HG02798 (cell line): ENCODE measurements at regions not wholly inside any gene's neighbourhood (a gene's known extent, or its start where the extent isn't known, plus 50 kb on each side); places are given as distances from the start of the nearest gene placed in this dataset.
"Not testable (repeated sequence)": the region's sequence is repeated elsewhere in the genome, so short reads cannot be mapped to it uniquely, and the experiment has no call there.

Source experiments
- ATAC-seq: cut with Tn5 transposase; IDR thresholded peaks from one replicate; pipeline ENCODE4 v1.9.1; 2021; ENCODE audit warnings: mild to moderate bottlenecking; ENCODE audit not compliant: unreplicated experiment, poor library complexity

- no peak for ATAC-seq
These were observed 448.6 kb upstream of the TECRL start for GRCh38 chr4:64857815-64858214.

- ATAC-seq, result no peak
These were observed 447.9 kb upstream of the TECRL start for GRCh38 chr4:64857198-64857597.

DNA sequence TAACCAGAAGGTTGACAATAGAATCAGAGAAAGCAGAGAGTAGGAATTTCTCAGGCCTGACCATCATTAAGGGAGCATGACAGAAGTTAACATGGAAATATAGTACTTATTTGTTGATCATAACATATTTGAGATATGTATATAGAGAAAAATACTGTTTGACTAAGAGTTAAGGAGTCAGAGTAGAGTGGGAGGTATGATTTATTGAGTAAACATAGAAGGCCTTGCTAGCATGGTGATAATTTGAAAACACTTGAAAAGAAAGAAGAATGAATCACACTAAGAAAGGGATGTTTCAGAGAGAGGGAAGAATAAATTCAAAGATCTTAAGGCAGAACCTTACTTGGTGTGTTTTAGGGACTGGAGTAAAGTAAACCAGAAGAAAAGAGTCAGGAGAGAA, 437.2 kb upstream of the TECRL start:
- ATAC-seq, result no peak

- ATAC-seq, result no peak
These were observed 420.5 kb upstream of the TECRL start for GRCh38 chr4:64829749-64830148.

- no peak for ATAC-seq
These were observed 415.3 kb upstream of the TECRL start for GRCh38 chr4:64824591-64824990.

GRCh38 chr4:64822405-64822804, 413.2 kb upstream of the TECRL start:
- ATAC-seq, result no peak

- no peak for ATAC-seq
These were observed 412.1 kb upstream of the TECRL start for GRCh38 chr4:64821219-64821976.

DNA sequence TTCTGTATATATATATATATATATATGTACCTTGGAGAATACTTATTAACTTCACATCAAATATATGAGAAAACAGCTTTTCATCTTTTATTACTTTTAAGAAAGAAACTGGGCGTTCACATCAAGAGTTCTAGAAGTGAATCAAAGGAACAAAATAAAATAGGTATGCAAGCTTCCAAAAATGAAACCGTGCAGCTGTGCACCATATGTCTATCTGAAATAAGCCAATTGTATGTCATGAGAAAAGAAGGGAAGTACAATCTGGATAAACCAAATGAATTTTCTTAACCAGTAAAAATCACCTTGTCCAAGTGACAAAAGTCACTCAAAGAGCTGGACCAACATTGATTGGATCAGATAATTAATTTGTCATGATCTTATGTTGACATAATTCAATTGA, 405.4 kb upstream of the TECRL start:
- no peak for ATAC-seq

DNA sequence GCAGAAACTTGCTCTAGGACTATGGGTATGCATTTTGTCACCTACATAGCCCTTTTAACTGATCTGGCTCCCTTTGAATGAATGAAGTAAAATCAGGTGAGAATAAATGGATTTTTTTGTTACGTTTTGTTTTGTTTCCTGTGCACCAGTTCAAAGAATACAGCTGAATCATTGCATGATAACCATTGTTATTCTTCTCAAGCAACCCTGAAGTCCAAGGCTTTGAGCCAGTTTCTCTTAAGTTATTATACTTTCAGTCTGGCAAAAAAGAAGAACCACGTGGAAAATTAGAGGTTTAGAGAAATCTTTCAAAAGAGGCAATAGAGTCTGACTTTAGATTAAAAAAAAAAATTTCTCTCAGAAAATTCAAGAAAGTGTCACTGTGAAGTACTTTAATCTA, 398.6 kb upstream of the TECRL start:
- no peak for ATAC-seq

DNA sequence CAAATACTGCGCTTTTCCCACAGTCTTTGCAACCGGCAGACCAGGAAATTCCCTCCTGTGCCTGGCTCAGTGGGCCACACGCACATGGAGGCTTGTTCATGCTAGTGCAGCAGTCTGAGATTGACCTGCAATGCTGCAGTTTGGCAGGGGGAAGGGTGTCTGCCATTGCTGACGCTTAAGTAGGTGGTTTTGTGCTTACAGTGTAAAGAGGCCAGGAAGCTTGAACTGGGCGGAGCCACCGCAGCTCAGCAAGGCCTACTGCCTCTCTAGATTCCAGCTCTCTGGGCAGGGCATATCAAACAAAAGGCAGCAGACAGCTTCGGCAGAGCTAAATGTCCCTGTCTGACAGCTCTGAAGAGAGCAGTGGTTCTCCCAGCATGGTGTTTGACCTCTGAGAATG, 390.5 kb upstream of the TECRL start:
- no peak for ATAC-seq

GRCh38 chr4:64798828-64799227, 389.6 kb upstream of the TECRL start:
- not testable (repeated sequence) for ATAC-seq

GRCh38 chr4:64796581-64796980, 387.3 kb upstream of the TECRL start:
- ATAC-seq, result no peak

- ATAC-seq, result no peak
These were observed 374.9 kb upstream of the TECRL start for GRCh38 chr4:64784125-64784524.

DNA sequence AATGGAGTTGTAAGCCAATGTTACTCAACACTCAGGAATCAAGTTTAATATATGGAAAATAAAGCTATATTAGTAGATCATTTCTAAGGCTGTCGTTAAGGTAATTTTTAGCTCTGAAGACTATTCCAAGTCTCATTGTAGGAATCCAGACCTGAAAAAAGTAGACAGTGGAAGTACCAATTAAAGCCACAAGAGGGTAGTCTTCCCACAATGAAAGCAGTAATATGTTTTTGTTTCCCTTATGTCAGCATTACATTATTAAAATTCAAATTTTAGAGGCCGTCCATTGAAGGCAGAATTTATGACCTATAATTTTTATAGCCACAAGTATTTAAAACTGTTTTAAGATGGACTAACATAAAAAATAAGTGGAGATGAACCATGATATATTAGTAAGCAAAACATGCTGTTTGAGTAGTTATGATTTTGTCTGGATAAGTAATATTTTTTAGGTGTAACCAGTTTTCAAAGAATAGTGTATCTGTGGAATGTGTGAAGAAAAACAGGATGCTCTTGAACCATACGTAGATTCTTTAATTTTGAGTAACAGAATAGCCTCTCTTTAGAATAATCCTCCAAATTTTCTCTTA, 372.6 kb upstream of the TECRL start:
- ATAC-seq, result peak; percentile 64

GRCh38 chr4:64780664-64781063, 371.4 kb upstream of the TECRL start:
- ATAC-seq, result no peak

GRCh38 chr4:64777286-64777685, 368.0 kb upstream of the TECRL start:
- ATAC-seq, result no peak

GRCh38 chr4:64776820-64777219, 367.6 kb upstream of the TECRL start:
- no peak for ATAC-seq

DNA sequence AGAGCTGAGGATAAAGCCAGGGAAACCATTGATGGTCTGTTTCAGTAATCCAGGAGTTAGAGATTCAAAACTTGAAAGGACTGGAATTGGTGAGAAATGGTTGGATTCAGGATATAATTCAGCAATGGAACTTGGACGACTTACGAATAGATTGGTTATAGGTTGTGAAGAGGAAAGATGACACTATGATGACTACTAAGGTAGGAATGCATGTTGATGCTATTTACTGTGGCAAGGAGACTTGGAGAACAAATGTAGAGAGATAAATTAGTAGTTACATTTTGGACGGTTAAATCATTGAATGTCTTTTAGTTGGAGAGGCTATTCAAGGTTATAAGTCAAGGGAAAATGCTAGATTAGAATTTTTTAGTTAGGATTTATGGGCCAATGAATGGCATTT, 365.4 kb upstream of the TECRL start:
- no peak for ATAC-seq

- ATAC-seq, result no peak
These were observed 361.9 kb upstream of the TECRL start for GRCh38 chr4:64771149-64771548.

DNA sequence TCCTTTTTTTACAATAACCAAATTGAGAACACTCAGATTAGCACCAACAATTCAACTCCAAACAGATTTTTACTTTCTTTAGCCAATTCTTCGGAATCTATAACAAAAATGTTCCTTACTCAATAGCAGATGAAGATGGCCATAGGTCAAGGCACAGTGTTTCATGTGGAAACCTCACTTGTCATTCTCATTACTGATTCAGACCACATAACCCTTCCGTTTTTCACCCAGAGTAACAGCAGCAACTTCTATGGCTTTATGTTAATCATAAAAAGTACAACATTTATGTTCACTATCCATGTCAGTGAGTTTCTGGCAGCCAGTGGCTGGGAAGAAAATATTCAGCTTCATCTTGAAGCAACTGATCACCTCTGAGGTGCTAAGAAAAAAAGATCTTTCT, 358.3 kb upstream of the TECRL start:
- ATAC-seq, result no peak

DNA sequence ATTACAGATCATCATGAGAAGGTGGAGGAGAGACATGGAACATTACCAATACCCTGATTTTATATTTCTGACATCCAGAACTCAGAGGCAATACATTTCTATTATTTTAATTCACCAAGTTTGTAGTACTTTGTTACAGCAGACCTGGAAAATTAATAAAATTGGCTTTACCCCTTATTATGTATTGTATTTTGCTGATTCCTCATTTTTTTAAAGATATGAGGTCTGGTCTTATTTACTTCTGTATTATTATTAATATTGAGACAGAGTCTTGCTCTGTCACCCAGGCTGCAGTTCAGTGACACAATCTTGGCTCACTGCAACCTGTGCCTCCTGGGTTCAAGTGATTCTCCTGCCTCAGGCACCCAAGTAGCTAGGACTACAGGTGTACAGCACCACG, 357.3 kb upstream of the TECRL start:
- ATAC-seq, result no peak

- ATAC-seq, result no peak
These were observed 346.8 kb upstream of the TECRL start for GRCh38 chr4:64756016-64756415.
